HFFc6 (cell line): ENCODE measurements at regions not wholly inside any gene's neighbourhood (a gene's known extent, or its start where the extent isn't known, plus 50 kb on each side); places are given as distances from the start of the nearest gene placed in this dataset.

Experiments
- DNase-seq: peaks from one replicate; pipeline ENCODE4 v3.0.0-alpha.2; 2018
- H3K27ac Mint-ChIP-seq: 2 replicates; pipeline ENCODE4 v1.8.0; 2020; ENCODE audit warnings: mild to moderate bottlenecking, mixed read lengths
- H3K27me3 Mint-ChIP-seq: 2 replicates; pipeline ENCODE4 v1.8.0; 2021; ENCODE audit warnings: mild to moderate bottlenecking, moderate library complexity, mixed read lengths; ENCODE audit not compliant: insufficient read depth
- H3K36me3 Mint-ChIP-seq: 2 replicates; pipeline ENCODE4 v1.8.0; 2021; ENCODE audit warnings: low read depth, mixed read lengths
- H3K4me1 Mint-ChIP-seq: 2 replicates; pipeline ENCODE4 v1.8.0; 2020; ENCODE audit warnings: low read depth, mixed read lengths
- H3K4me3 Mint-ChIP-seq: 2 replicates; pipeline ENCODE4 v1.8.0; 2020; ENCODE audit warnings: mild to moderate bottlenecking, moderate library complexity, mixed read lengths
- H3K9me3 Mint-ChIP-seq: 2 replicates; pipeline ENCODE4 v1.8.0; 2020; ENCODE audit warnings: mild to moderate bottlenecking, mixed read lengths
- CTCF ChIP-seq: fragments of 200-600 bp; sonication (generic); IDR thresholded peaks from 2 replicates; pipeline ENCODE4 v1.5.0; 2021; ENCODE audit warnings: antibody characterized with exemption, mild to moderate bottlenecking

- H3K4me1 Mint-ChIP-seq: peaks cover 68% of the 10 kb centered on the region
- peak overlapping the region; percentile 89 for H3K4me3 Mint-ChIP-seq
- no peaks in the 10 kb centered on the region for H3K36me3 Mint-ChIP-seq
- no peak for TF ChIP-seq CTCF
- no peak for DNase-seq
- no peaks in the 10 kb centered on the region; the same call in 1 of the 2 replicates for H3K27me3 Mint-ChIP-seq
- peak overlapping the region; percentile 98 for H3K27ac Mint-ChIP-seq
- no peaks in the 10 kb centered on the region for H3K9me3 Mint-ChIP-seq
Measured at GRCh38 chr15:38071211-38071972, 137.0 kb downstream of the TMCO5A start.

GRCh38 chr15:38072007-38072347, 137.5 kb downstream of the TMCO5A start:
- H3K4me1 Mint-ChIP-seq: peaks cover 68% of the 10 kb centered on the region
- no peaks in the 10 kb centered on the region for H3K9me3 Mint-ChIP-seq
- TF ChIP-seq CTCF: no peak
- no peak for DNase-seq
- H3K27ac Mint-ChIP-seq: peak overlapping the region; percentile 98
- H3K27me3 Mint-ChIP-seq: no peaks in the 10 kb centered on the region; the same call in 1 of the 2 replicates
- no peaks in the 10 kb centered on the region for H3K36me3 Mint-ChIP-seq
- peak overlapping the region; percentile 89 for H3K4me3 Mint-ChIP-seq

GRCh38 chr15:38072348-38073177, 138.1 kb downstream of the TMCO5A start:
- no peaks in the 10 kb centered on the region for H3K9me3 Mint-ChIP-seq
- H3K4me3 Mint-ChIP-seq: peak overlapping the region; percentile 89
- TF ChIP-seq CTCF: peak; percentile 39
- H3K27ac Mint-ChIP-seq: peak overlapping the region; percentile 98
- no peaks in the 10 kb centered on the region; the same call in 1 of the 2 replicates for H3K27me3 Mint-ChIP-seq
- no peaks in the 10 kb centered on the region for H3K36me3 Mint-ChIP-seq
- H3K4me1 Mint-ChIP-seq: peaks cover 68% of the 10 kb centered on the region
- DNase-seq: peak; percentile 65

GRCh38 chr15:38073178-38073946, 138.9 kb downstream of the TMCO5A start:
- Mint-ChIP-seq H3K4me1 (peaks cover 62% of the 10 kb centered on the region), H3K36me3 (no peaks in the 10 kb centered on the region), H3K27ac (peak overlapping the region; percentile 98), H3K4me3 (peak overlapping the region; percentile 89), H3K27me3 (no peaks in the 10 kb centered on the region; the same call in 1 of the 2 replicates), H3K9me3 (no peaks in the 10 kb centered on the region)
- no peak for DNase-seq
- no peak for TF ChIP-seq CTCF

- Mint-ChIP-seq H3K36me3 (no peaks in the 10 kb centered on the region), H3K27ac (peak overlapping the region; percentile 98; the same call in 1 of the 2 replicates), H3K9me3 (no peaks in the 10 kb centered on the region), H3K27me3 (no peaks in the 10 kb centered on the region; the same call in 1 of the 2 replicates), H3K4me1 (peaks cover 55% of the 10 kb centered on the region), H3K4me3 (peak overlapping the region; percentile 89)
- no peak for DNase-seq
- TF ChIP-seq CTCF: no peak
Measured at GRCh38 chr15:38074029-38074428, 139.6 kb downstream of the TMCO5A start.
